Right forelimb (tissue), 1 donor: ENCODE measurements at regions not wholly inside any gene's neighbourhood (a gene's known extent, or its start where the extent isn't known, plus 50 kb on each side); places are given as distances from the start of the nearest gene placed in this dataset.
"Not testable (repeated sequence)": the region's sequence is repeated elsewhere in the genome, so short reads cannot be mapped to it uniquely, and the experiment has no call there.

Experiments
- DNase-seq: peaks from one replicate; pipeline ENCODE4 v3.0.0-alpha.2; 2018

DNA sequence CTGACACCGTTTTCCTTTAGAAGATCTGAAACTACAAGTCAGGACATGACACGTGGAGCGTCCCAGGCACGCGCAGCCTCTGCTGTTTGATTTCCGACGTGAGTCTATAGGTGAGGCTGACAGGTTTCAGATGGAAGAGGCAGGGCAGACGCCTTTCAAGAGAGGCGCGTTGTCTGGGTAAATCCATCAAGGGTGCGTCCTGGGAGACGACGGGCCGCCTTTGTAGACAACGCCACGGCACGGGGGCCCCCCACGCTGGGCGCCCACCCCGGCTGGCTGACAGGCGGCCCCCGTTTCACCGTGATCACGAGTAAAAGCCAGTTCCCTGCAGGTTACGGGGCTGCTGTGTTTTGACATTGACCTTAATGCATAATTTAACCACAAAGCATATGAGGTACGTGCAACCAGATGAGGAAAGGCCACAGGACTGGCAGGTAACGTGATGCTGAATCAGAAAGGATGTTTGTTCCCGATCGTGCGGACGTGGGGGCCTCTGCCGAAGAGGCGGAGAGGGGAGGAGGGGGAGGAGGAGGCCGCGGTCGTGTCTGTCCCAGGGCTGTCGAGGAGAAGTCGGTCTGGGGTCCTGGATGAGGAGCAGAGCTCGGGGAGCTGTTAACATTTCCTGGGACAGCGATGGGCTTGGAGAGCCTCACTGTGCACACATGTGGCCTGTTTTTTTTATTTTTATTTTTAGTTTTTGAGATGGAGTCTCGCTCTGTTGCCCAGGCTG is 51.1 kb upstream of the PPP2R3B start:
- DNase-seq = no peak

DNA sequence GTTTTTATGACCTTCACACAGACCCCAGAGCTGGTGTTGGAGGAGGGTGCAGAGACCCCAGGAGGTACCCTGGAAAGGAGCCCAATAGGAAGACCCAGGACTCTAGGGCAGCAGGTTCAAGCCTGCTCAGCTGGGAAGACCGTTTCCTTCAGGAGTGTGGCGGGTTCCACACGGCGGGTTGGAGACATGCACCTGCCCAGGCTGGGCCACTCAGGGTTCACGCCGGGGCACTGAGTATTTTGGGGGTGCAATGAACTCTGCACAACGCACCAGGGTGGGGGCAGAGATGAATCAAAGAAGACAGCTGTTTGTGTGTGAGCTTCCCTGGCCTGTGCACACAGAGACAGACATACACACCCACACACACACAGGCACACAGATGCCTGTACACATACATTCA is 52.5 kb upstream of the PPP2R3B start:
- no peak for DNase-seq

DNA sequence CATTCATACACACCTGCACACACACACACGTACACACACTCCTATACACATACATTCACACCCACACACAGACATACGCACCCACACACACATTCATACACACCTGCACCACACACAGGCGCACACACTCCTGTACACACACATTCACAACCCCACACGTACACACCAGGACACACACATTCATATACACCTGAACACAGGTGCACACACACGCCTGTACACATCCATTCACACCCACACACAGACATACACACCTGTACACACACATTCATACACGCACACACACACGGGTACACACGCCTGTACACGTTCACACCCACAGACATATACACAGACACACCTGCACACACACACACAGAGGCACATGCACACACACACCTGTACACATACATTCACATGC is 53.0 kb upstream of the PPP2R3B start:
- no peak for DNase-seq

DNA sequence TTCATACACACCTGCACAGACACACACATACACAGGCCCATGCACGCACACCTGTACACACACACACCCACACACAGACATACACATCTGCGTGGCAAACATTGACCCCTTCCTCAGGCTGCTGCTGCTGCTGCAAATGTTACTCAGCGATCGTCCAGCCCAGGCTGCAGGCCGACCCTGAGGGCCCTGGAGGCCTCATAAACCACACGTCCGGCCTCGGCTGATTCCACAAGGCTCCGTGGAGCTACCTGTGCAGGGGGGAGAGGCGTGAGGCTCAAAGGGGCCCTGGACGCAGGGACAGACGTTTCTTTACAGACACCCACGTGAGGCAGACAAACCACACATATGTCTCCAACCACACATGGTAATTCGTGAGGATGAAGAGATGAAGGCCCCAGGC is 53.9 kb upstream of the PPP2R3B start:
- no peak for DNase-seq

DNA sequence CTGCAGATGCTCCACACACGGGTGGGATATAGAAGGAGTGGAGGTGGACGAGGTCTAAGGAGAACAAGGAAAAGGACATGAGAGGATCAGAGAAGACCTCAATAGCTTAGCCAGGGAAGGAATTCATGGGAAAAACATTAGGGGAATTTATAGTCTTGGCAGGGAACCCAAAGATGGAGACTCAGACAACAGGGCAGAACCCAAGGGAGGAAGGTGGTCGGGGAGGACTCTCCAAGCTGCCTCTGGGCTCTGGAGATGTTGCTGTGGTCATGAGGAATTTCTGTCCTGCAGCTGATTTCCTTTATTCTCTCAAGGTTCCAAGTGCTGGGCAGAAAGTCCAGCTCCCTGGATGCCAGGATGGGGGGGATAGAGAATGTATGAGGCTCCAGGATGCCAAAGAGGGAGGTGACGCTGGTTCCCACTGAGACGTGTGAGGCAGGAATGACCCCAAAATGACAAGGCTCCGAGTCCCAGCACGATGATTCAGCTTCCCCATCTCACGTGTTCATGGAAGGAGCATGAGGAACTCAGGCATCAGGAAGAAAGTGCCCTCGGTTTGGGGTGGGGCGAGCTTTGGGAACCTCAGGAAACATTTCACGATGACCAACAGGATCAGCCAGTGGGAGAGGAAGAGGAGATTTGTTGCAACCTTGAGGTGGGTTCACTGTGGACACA is 57.0 kb upstream of the PPP2R3B start:
- DNase-seq = no peak

DNA sequence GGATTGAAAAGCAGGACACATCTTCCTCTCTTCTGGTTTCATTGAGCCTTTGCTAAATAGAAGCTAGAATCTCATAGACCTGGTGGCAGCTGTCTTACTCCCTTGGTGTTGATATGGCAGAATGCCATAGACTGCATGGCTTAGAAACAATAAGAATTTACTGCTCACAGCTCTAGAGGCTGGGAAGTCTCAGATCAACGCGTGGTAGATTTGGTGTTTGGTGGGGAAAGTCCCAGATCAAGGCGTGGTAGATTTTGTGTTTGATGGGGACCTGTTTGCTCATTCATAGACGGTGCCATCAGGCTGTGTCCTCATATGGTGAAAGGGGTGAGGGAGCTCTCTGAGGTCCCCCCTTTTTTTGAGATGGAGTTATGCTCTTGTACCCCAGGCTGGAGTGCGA is 57.6 kb upstream of the PPP2R3B start:
- no peak for DNase-seq

DNA sequence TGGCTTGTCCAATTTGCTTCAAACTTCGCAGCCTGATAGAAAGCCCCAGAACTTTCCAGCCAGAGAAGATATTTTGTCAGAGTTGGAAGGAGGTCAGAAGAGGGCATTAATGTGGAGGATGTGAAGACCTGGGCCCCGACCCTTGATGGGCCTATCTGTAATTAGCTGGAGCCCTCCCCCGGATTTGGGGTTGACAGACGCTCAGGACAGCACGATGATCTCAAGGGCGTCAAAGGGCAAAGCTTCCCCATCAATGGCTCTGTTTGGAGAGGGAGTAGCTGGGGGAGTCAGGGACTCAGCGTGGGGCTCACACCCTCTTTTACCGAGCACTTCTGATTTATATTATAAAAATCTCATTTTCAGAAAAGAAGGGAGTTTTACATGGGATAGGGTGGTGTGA is 59.0 kb upstream of the PPP2R3B start:
- no peak for DNase-seq

DNA sequence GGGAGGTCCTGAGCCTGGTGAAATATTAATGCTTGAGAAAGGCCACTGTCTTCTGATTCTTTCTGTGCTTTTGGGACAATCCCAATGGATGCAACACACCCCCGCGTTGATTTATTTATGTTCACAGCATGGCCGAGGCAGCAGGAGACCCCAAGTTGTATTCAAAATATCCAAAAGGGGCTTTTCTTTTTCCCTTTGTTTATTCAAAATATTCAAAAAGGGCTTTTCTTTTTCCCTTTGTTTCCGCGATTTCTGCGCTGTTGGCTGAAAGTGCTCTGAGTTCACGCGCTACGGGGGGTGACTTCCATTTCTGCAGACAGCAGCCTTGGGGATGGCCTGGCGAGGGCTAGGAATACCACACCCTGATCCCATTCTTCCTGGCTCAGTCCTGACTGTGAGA is 59.5 kb upstream of the PPP2R3B start:
- no peak for DNase-seq

DNA sequence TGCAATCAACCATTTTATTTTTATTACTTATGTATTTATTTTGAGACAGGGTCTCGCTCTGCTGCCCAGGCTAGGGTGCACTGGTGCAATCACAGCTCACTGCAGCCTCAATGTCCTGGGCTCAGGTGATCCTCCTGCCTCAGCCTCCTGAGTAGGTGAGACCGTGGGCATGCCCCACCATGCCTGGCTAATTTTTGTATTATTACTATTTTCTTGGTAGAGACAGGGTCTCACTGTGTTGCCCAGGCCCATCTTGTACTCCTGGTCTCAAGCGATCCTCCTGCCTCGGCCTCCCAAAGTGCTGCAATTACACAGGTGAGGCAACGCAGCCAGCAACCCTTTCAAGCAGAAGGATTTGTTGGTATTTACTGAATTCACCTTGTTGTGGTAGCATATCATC is 60.3 kb upstream of the PPP2R3B start:
- no peak for DNase-seq

DNA sequence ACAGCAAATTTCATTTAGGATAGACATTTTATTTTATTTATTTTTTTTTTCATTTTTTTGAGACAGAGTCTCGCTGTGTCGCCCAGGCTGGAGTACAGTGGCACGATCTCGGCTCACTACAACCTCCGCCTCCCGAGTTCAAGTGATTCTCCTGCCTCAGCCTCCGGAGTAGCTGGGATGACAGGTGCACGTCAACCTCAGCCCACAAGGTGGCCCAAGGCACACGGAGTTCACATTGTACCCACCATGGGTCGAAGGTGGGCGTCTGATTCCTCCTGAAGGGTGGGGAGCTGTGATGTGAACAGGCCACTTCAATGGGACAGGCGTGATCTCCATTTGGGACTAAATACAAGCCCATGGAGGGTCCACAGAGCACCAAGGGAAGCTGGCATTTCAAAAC is 65.0 kb upstream of the PPP2R3B start:
- not testable (repeated sequence) for DNase-seq

DNA sequence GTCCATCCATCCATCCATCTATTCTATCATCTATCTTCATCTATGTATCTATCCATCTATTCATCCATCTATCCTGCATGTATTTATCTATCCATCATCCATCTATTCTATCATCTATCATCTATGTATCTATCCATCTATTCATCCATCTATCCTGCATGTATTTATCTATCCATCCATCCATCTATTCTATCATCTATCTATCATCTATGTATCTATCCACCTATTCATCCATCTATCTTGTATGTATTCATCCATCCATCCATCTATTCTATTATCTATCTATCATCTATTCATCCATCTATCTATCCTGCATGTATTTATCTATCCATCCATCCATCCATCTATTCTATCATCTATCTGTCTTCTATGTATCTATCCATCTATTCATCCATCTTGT is 65.9 kb upstream of the PPP2R3B start:
- no peak for DNase-seq

DNA sequence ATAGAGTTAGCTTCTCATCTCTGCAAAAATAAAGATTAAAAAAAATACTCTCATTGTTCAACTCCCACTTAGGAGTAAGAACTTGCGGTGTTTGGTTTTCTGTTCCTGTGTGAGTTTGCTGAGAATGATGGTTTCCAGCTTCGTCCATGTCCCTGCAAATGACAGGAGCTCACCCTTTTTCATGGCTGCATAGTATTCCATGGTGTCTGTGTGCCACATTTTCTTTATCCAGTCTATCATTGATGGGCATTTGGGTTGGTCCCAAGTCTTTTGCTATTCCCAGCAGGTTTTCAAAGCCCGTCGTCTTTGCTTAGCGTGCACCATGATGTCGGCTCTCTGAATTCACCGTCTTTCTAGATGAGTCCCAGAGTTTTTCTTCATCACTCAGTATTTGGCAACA is 67.8 kb upstream of the PPP2R3B start:
- DNase-seq = not testable (repeated sequence)

DNA sequence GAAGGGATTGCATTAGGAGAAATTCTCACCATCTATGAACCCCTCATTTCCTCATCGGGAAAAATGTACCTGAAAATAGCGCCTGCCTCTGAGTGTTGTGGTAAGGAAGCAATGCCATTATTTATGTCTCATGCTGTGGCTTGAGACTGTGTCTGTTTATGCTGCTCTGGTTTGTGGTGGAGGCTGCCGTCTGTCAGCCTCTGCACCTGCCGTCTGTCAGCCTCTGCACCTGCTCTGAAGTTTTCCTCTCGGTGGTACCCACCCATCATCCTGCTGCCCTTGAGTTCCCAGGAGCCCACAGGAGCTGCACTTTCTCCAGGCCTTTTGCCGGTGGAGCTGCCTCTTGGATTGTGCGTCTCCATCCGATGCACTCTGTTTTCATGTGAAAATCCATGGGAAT is 68.5 kb upstream of the PPP2R3B start:
- DNase-seq = no peak

DNA sequence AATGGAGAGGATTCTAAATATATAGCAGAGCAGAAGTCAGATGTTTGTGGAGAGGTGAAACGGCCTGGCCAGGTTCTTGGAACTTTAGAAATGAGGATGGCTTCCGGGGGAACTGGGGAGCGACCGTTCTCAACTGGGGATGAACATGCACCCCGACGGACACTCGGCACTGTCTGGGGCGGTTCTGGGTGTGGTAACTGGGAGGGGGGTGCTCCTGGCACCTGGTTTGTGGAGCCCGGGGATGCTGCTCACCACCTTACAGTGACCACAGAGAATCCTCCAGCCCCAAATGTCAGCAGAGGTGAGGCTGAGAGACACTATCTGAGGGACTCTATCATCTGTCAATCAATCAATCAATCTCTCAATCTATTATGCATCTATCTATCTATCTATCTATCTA is 69.0 kb upstream of the PPP2R3B start:
- no peak for DNase-seq

DNA sequence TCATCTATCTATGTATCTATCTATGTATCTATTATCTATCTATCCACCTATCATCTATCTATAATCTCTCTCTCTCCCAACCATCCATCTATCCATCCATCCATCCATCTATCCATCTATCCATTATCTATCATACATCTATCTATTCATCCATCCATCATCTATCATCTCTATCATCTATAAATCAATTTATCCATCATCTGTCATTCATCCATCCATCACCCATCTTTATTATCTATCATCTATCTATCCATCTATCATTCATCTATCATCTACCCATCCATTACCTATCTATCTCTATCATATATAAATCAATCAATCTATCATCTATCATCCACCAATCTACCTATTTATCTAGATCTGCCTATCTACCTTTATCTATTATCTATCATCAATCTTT is 69.4 kb upstream of the PPP2R3B start:
- DNase-seq = no peak

DNA sequence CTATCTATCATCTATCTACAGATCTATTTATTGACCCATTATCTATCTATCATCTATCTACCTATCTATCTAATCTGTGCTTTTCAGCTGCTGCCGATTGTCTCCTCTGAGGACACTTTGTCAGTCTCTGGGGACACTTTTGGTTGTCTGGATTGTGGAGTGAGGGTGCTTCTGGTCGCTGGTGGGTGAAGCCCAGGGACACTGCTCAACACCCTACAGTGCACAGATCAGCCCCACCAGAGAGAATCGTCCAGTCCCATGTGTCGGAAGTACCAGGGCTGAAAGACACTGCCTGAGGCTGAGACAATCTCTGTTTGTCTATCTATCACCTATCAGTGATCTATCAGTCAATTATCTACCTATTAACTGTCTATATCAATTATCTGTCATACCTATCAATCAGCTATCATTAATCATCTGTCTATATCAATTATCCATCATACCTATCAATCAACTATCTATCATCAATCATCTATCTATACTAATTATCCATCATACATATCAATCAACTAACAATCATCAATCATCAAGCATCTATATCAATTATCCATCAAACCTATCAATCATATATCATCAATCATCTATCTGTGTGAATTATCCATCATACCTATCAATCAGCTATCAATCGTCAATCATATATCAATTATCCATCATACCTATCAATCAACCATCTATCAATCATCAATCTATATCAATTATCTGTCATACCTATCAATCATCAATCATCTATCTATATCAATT is 70.0 kb upstream of the PPP2R3B start:
- no peak for DNase-seq

DNA sequence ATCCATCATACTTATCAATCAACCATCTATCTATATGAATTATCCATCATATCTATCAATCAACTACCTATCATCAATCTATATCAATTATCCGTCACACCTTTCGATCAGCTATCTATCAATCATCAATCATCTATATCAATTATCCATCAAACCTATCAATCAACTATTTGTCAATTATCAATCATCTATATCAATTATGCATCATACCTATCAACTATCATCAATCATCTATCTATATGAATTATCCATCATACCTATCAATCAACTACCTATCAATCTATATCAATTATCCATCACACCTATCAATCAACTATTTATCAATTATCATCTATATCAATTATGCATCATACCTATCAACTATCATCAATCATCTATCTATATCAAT is 70.6 kb upstream of the PPP2R3B start:
- DNase-seq = no peak

DNA sequence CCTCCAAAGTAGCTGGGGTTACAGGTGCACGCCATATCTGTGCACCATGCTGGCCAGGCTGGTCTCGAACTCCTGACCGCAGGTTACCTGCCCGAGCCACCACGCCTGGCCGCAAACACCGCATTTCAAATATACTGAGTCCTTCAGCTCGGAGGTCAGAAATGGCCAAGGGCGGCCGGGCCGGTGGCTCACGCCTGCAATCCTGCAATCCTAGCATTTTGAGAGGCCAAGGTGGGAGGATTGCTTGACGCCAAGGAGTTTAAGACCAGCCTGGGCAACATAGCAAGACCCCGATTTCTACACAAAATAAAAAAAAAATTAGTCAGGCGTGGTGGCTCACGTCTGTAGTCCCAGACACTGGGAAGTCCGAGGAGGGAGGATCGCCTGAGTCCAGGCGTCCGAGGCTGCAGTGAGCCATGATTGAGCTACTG is 71.9 kb upstream of the PPP2R3B start:
- no peak for DNase-seq

DNA sequence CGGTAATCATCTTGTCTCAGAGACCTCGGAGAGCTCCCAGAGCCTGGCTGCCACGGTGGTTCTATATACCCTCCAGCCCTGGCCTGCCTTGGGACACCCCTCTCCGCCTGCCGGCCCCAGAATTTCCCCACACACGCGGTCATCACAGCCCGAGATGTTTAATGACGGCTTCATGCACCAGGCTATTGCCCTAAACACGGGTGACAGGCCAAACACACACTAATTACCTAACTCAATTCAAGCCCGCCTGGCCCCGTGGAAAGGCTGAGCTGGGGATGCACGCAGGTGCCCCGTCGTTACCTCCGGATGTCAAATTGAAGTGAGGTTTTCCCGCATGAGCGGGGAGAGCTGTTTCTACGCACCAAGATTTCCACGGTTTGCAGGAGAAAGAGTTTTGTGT is 72.9 kb upstream of the PPP2R3B start:
- DNase-seq = no peak

DNA sequence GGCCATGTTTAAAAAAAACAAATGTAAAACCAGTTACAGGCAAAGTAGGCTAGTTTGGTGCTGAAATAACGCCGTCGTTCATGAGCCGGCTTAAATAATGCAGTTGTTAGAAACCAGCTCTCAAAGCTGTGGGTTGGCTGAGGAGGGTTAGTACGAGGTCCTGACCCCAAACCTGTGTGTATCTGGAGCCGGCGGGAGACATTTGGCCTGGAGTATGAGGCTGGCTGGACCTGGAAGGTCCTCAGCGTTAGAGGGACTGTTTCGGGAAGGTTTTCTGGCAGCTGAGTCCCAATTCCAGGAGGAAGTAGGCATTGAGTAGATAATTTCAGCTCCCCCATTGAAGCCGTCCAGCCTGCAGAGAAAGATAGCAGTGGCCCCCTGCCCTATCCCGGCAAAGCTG is 73.4 kb upstream of the PPP2R3B start:
- no peak for DNase-seq

DNA sequence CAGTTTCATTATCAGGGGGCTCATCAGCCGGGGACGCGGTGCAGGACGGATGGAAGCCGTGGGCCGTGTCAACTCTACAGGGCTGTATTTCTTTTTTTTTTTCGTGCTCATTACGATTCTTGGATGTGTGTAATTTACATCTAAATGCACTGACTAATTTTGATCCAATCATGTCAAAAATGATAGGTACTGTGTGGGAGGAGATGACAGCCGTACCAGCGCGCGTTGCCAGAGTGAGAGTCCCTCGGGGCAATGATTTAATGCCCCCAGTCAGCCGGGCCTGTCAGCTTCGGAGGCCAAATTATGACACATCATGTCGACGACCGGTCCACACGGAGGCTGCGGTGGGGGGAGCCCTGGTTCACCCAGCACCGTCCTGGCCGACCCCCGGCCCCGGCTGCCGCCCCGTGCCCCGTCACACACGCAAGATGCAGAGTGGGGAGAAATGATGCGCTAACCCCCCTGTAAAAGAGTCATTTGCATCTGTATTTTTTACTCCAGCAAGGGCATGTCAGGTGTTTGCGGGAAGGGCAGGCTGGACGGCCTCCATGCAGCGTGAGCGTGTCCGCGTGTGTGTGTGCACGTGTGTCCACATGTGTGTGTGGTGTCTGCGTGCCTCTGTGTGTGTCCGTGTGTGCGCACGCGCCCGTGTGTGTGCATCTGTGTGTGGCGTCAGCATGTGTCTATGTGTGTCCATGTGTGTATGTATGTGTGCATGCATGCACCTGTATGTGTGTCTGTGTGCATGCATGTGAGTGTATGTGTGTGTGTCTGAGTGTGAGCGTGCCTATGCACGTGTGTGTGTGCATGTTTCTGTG is 74.3 kb upstream of the PPP2R3B start:
- DNase-seq = no peak

DNA sequence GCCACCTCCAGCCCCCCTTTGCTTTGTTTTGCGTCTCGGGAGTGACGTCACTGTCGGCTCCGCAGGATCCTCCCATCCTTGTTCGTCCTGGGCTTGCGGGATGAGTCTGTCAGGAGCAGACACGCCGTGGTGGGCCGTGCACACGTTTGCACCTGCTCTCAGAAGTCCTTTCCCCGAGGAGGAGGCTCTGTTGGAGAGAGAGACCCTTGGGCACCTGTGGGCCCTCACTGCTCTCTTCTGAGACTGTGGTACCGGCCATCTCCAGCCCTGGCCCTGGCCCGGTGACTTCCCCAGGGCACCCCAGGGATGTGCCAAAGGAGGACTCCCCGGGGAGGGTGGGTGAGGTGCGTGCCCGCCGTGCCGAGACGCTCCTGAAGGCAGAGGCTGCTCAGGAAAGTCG is 76.1 kb upstream of the PPP2R3B start:
- no peak for DNase-seq
